HEK293T (cell line): ENCODE measurements at regions not wholly inside any gene's neighbourhood (a gene's known extent, or its start where the extent isn't known, plus 50 kb on each side); places are given as distances from the start of the nearest gene placed in this dataset.

ENCODE experiments used
- BHLHE40 ChIP-seq: fragments of 450-650 bp; IDR thresholded peaks from 2 replicates; pipeline ENCODE4 v1.6.1; 2016; ENCODE audit warnings: mild to moderate bottlenecking, moderate library complexity, borderline replicate concordance
- ELF4 ChIP-seq: fragments of 450-650 bp; IDR thresholded peaks from 2 replicates; pipeline ENCODE4 v1.6.1; 2017; ENCODE audit warnings: antibody characterized with exemption
- FOXA1 ChIP-seq: fragments of 450-650 bp; IDR thresholded peaks from 2 replicates; pipeline ENCODE4 v1.6.1; 2016; ENCODE audit warnings: mild to moderate bottlenecking
- FOXK2 ChIP-seq: fragments of 450-650 bp; IDR thresholded peaks from 2 replicates; pipeline ENCODE4 v1.6.1; 2016; ENCODE audit warnings: mild to moderate bottlenecking
- FOXM1 ChIP-seq: fragments of 450-650 bp; IDR thresholded peaks from 2 replicates; pipeline ENCODE4 v1.6.1; 2017; ENCODE audit warnings: mild to moderate bottlenecking, borderline replicate concordance
- L3MBTL2 ChIP-seq: fragments of 450-650 bp; conservative IDR thresholded peaks from 2 replicates; pipeline ENCODE4 v1.6.1; 2016; ENCODE audit warnings: mild to moderate bottlenecking
- NFRKB ChIP-seq: fragments of 450-650 bp; IDR thresholded peaks from 2 replicates; pipeline ENCODE4 v1.6.1; 2016; ENCODE audit warnings: mild to moderate bottlenecking, moderate library complexity
- PKNOX1 ChIP-seq: fragments of 450-650 bp; IDR thresholded peaks from 2 replicates; pipeline ENCODE4 v1.6.1; 2016
- SP1 ChIP-seq: fragments of 450-650 bp; IDR thresholded peaks from 2 replicates; pipeline ENCODE4 v1.6.1; 2017
- SUZ12 ChIP-seq: fragments of 450-650 bp; IDR thresholded peaks from 2 replicates; pipeline ENCODE4 v1.6.1; 2016; ENCODE audit warnings: mild to moderate bottlenecking
- TARDBP ChIP-seq: fragments of 450-650 bp; IDR thresholded peaks from 2 replicates; pipeline ENCODE4 v1.6.1; 2016

- TF ChIP-seq NFRKB (no peak), FOXA1 (no peak), FOXK2 (no peak), SUZ12 (no peak), SP1 (no peak), TARDBP (no peak), FOXM1 (no peak), BHLHE40 (no peak), PKNOX1 (no peak), ELF4 (no peak), L3MBTL2 (no peak)
Observed at GRCh38 chr14:28952666-28953065, 186.1 kb downstream of the FOXG1 start.
